Inflammatory macrophage (primary cell): ENCODE measurements at regions not wholly inside any gene's neighbourhood (a gene's known extent, or its start where the extent isn't known, plus 50 kb on each side); places are given as distances from the start of the nearest gene placed in this dataset.
"Not testable (repeated sequence)": the region's sequence is repeated elsewhere in the genome, so short reads cannot be mapped to it uniquely, and the experiment has no call there.

Experiments
- DNase-seq, 2 donors: peaks; one replicate each; pipeline ENCODE4 v3.0.0-alpha.2; 2020 to 2022

DNA sequence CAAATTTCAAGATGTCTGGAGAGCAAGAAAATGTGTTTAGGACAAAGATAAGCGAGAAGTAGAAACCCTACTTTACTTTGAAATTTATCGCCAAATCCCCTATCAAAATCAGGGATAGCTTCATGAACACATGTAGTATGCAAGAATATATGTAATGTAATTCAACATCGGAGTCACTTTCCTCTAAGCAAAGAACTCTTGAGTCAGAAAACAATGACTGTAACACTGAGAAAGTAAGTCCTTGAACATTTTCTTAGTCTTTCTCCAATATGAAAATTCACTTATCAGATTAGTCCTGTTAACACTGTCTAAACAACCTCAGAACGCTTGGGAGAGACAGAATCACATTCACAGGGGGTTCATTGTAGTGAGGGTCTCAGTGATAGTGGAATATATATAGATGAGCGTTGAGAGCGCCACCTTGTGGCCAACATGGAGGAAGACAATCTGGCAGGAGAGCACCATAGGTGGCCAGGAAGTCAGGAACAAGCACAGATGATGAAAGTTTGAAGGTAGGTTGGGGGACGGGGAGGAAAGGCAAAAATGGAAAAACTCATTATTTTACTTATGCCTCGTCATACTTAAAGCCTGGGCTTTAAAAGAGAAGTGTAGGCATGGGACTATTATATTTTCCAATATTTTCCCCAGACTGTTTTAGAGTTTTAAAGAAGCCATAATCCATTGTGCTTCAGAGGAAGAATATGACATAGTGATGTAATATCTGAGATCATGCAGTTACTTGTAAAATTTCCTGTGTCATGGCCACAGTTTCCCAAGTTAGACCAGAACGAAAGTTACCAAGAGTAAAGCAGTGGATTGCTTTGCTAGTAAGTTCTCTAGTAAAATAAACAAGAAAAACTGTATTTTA lies 115.5 kb upstream of the GNAI1 start:
- DNase-seq = peak; percentile 29 to 39

- DNase-seq = no peak
Observed at GRCh38 chr7:80017101-80017698, 117.4 kb upstream of the GNAI1 start.

GRCh38 chr7:80014511-80014910 lies 120.1 kb upstream of the GNAI1 start:
- DNase-seq = no peak

DNA sequence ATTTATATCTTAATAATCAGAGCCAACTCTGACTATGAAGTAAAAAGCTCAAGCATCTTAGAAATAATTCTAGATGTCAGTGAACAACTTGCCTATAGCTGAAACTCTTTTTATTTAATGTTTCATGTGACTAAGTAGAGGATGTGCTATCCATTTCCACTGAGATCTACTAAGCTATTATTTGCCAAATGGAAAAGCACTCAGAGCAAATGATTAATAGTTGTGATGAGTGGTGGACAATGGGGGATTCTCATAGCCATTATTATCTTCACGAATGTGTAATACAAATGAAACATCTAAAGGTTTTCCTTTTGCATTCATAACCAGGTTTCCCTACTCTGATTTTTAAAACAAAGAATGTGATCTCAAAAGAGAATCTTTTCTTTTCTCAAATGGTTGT lies 126.6 kb upstream of the GNAI1 start:
- no peak for DNase-seq

DNA sequence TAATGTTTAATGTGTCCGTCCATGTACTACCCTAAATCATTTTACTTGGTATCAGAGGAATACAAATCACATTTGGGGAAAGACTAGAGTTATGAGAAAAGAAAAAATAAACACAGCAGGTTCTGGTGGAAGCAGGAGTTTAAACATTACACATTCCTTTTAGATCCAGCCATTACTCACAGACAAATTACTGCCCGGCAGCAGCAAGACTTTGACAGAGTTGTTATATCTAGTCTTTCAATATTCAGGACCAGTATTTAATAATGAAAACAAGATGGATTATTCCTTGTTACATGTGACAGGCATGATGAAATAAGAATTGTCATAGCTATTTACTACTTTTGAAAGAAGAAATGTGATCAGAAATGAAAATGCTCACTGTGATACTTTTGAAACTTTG lies 131.8 kb upstream of the GNAI1 start:
- DNase-seq = no peak

- DNase-seq = no peak
Observed at GRCh38 chr7:79998363-79998762, 136.3 kb upstream of the GNAI1 start.

GRCh38 chr7:79997345-79997744 lies 137.3 kb upstream of the GNAI1 start:
- DNase-seq = no peak

DNA sequence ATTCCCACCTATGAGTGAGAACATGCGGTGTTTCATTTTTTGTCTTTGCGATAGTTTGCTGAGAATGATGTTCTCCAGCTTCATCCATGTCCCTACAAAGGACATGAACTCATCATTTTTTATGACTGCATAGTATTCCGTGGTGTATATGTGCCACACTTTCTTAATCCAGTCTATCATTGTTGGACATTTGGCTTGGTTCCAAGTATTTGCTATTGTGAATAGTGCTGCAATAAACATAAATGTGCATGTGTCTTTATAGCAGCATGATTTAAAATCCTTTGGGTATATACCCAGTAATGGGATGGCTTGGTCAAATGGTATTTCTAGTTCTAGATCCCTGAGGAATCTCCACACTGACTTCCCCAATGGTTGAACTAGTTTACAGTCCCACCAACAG lies 138.9 kb upstream of the GNAI1 start:
- DNase-seq = not testable (repeated sequence)

DNA sequence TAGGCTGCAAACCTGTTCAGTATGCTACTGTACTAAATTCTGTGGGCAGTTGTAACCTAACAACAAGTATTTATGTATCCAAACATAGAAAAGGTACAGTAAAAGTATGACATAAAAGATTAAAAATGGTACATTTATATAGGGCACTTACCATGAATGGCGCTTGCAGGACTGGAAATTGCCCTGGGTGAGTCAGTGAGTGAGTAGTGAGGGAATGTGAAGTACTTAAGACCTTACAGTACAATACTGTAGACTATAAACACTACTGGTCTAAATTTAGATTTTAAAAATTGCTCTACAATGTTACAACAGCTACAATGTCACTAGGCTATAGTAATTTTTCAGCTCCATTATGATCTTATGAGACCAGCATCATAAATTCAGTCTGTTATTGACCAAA lies 146.0 kb upstream of the GNAI1 start:
- no peak for DNase-seq

GRCh38 chr7:79984210-79984609 lies 150.4 kb upstream of the GNAI1 start:
- no peak for DNase-seq

GRCh38 chr7:79982141-79982770 lies 152.4 kb upstream of the GNAI1 start:
- no peak for DNase-seq

- no peak for DNase-seq
Observed at GRCh38 chr7:79980376-79980775, 154.3 kb upstream of the GNAI1 start.

GRCh38 chr7:79979437-79979836 lies 155.2 kb upstream of the GNAI1 start:
- DNase-seq = no peak

DNA sequence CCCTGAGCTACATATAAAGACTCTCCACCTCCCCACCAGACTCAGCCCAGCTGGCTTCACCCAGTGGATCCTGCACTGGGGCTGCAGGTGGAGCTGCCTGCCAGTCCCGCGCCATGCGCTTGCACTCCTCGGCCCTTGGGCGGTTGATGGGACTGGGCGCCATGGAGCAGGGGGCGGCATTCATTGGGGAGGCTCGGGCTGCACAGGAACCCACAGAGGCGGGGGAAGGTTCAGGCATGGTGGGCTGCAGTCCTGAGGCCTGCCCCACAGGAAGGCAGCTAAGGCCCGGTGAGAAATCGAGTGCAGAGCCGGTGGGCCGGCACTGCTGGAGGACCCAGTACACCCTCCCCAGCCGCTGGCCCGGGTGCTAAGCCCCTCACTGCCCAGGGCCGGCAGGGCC lies 157.2 kb upstream of the GNAI1 start:
- DNase-seq = no peak

- not testable (repeated sequence) for DNase-seq
Observed at GRCh38 chr7:79976711-79977020, 158.0 kb upstream of the GNAI1 start.

DNA sequence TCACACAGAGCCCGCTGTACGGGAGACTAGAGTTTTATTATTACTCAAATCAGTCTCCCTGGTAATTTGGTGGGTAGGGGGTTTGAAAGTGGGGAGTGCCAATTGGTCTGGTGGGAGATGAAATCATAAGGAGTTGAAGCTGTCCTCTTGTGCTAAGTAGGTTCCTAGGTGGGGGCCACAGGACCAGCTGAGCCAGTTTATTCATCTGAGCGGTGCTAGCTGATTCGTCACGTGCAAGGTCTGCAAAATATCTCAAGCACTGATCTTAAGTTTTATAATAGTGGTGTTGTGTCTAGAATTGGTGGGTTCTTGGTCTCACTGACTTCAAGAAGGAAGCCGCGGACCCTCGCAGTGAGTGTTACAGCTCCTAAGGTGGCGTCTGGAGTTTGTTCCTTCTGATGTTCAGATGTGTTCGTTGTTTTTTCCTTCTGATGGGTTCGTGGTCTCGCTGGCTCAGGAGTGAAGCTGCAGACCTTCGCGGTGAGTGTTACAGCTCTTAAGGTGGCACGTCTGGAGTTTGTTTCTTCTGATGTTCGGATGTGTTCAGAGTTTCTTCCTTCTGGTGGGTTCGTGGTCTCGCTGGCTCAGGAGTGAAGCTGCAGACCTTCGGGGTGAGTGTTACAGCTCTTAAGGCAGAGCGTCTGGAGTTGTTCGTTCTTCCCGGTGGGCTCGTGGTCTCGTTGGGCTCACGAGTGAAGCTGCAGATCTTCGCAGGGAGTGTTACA lies 158.5 kb upstream of the GNAI1 start:
- DNase-seq = not testable (repeated sequence)

DNA sequence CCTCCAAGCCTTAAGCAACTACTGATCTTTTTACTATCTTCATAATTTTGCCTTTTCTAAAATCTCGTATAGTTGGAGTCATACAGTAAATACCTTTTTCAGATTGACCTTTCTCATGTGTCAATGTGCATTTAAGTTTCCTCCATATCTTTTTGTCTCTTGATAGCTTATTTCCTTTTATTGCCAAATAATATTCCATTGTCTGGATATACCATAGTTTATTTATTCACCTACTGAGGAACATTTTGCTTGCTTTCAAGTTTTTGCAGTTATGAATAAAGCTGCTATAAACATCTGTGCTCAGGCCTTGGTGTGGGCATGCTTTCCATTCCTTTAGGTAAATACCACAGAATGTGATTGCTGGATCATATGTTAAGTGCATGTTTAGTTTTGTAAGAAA lies 161.2 kb upstream of the GNAI1 start:
- DNase-seq = no peak

- no peak for DNase-seq
Observed at GRCh38 chr7:79971058-79971457, 163.6 kb upstream of the GNAI1 start.

DNA sequence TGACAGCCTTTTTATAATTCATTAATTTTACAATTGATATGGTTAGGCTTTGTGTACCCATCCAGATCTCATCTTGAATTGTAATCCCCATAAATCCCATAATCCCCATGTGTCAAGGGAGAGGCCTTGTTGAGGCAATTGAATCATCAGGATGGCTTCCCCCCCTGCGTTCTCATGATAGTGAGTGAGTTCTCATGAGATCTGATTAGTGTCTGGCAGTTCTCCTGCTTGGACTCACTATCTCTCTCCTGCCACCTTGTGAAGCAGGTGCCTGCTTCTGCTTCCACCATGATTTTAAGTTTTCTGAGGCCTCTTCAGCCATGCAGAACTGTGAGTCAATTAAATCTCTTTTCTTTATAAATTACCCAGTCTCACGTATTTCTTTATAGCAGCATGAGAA lies 165.7 kb upstream of the GNAI1 start:
- DNase-seq = no peak

GRCh38 chr7:79968077-79968648 lies 166.5 kb upstream of the GNAI1 start:
- DNase-seq = no peak

DNA sequence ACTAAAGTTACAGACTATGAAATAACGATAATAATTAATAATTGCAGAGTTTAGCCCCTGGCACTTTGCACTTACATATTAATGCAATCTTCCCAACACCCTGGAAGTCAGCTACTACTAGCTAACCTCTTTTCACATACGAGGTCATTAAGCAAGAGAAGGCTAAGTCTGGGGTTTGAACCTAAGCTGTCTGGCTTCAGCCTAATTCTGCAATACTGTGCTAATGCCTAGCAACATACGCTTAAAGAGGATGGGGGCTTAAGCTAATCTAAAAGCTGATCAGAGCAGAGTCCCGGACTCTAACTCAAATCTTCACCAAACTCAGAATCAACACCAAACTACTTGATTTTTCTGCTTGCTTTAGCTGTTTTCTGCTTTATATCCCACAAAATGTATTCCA lies 168.7 kb upstream of the GNAI1 start:
- no peak for DNase-seq

DNA sequence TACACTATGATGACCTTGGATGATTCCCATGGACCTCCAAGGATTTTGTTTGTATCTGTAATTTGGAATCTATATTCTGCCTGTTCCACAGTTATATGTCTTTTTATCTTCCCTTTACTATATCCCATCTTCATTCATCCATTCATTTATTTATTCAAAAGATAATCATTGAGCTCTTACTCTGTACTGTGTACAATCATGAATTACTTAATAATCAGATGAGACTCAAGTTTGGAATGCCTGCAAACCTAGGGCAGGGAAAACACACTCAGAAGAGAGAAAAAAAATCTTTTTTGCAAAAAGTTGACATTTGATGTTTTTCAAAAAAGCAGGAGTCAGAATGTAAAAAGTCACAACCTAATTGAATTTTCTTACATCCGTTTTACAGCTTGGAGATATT lies 170.2 kb upstream of the GNAI1 start:
- no peak for DNase-seq

DNA sequence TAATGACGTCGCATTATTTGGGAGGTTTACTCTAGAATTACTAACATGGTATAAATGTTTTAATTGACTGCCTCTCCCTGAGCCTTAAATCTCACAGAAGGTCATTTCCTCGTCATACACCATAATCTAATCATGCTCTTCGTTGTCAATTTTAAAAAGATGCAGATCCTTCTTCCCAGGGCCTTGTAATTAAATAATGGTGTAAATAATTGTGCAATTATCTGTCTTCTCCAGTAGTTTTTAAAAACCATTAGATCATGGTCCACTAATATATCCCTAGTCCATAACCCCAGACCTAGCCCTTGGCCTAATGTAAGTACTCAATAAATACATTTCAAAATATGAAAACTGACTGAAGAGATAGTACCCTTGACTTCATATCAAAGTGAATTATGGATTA lies 181.5 kb upstream of the GNAI1 start:
- no peak for DNase-seq
